PFSK-1 (cell line): ENCODE measurements at regions not wholly inside any gene's neighbourhood (a gene's known extent, or its start where the extent isn't known, plus 50 kb on each side); places are given as distances from the start of the nearest gene placed in this dataset.

Experiments
- POLR2AphosphoS5 ChIP-seq: IDR thresholded peaks from 2 replicates; pipeline ENCODE4 v1.6.1; 2012; ENCODE audit warnings: low read depth, mild to moderate bottlenecking, control low read depth, low read length, moderate library complexity
- REST ChIP-seq, 2 experiments: IDR thresholded peaks; 2 replicates each; pipeline versions ENCODE4 v1.6.1 to v1.8.0; 2011 to 2012; ENCODE audit warnings: low read depth in 2 of 2, low read length in 2 of 2, control low read depth in 1 of 2, inconsistent platforms in 1 of 2, mild to moderate bottlenecking in 1 of 2, moderate library complexity in 1 of 2; ENCODE audit not compliant: insufficient read depth in 1 of 2
- SIN3A ChIP-seq: IDR thresholded peaks from 2 replicates; pipeline ENCODE4 v1.6.1; 2012; ENCODE audit warnings: mild to moderate bottlenecking, low read length, moderate library complexity, borderline replicate concordance; ENCODE audit not compliant: insufficient read depth
- TAF1 ChIP-seq: IDR thresholded peaks from 2 replicates; pipeline ENCODE4 v1.6.1; 2012; ENCODE audit warnings: low read length, control low read depth, borderline replicate concordance; ENCODE audit not compliant: insufficient read depth

DNA sequence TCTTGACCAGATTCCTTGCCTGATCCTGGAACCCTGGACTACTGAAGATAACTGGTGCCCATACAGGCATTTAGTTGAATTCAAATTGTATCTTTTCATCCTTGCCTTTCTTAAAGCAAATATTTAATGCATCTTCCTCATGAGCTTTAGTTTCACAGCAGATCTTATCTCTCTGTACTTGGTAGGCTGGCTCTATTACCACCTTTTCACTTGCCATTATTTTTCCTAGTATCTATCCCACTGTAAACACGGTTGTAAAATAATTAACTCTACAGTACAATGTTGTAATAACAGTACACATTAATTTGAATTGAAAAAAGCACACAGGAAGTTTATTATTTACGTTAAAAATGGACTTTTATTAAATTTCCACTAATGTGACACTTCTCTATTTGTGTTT, 1286.9 kb downstream of the GRIK2 start:
- TF ChIP-seq TAF1 (no peak), POLR2AphosphoS5 (no peak), REST (IDR thresholded peaks at IDR 0.05; ENCODE audit: insufficient read depth in 1 of 2, low read depth in 2 of 2, low read length in 2 of 2) (no peak), SIN3A (no peak)
